MM.1S (cell line): ENCODE measurements at regions not wholly inside any gene's neighbourhood (a gene's known extent, or its start where the extent isn't known, plus 50 kb on each side); places are given as distances from the start of the nearest gene placed in this dataset.

Source experiments
- DNase-seq: peaks from one replicate; pipeline ENCODE4 v3.0.0-alpha.2; 2015
- H2AFZ ChIP-seq: fragments of 300-600 bp; sonication (generic); 2 replicates; pipeline ENCODE4 v1.6.0; 2016; ENCODE audit warnings: antibody characterized with exemption, low read length
- H3F3A ChIP-seq: fragments of 300-600 bp; sonication (generic); 2 replicates; pipeline ENCODE4 v1.6.1; 2016; ENCODE audit warnings: mild to moderate bottlenecking, antibody characterized with exemption, low read length, moderate library complexity, mixed read lengths; ENCODE audit not compliant: insufficient read depth
- H3K27ac ChIP-seq: fragments of 300-600 bp; sonication (generic); 2 replicates; pipeline ENCODE4 v1.5.1; 2016; ENCODE audit warnings: mild to moderate bottlenecking, low read length
- H3K27me3 ChIP-seq: fragments of 300-600 bp; sonication (generic); replicated peaks from 2 replicates; pipeline ENCODE4 v1.6.0; 2016; ENCODE audit warnings: low read length; ENCODE audit not compliant: insufficient read depth
- H3K36me3 ChIP-seq: fragments of 300-600 bp; sonication (generic); replicated peaks from 2 replicates; pipeline ENCODE4 v1.6.1; 2016; ENCODE audit warnings: mild to moderate bottlenecking, low read length, mixed read lengths; ENCODE audit not compliant: insufficient read depth
- H3K4me1 ChIP-seq: fragments of 300-600 bp; sonication (generic); 2 replicates; pipeline ENCODE4 v1.6.1; 2016; ENCODE audit warnings: low read length, mixed read lengths
- H3K4me2 ChIP-seq: fragments of 300-600 bp; sonication (generic); 2 replicates; pipeline ENCODE4 v1.6.0; 2016; ENCODE audit warnings: low read depth, low read length
- H3K4me3 ChIP-seq: fragments of 300-600 bp; sonication (generic); 2 replicates; pipeline ENCODE4 v1.5.1; 2016; ENCODE audit warnings: low read length, mixed read lengths
- H3K79me2 ChIP-seq: fragments of 300-600 bp; sonication (generic); 2 replicates; pipeline ENCODE4 v1.6.1; 2016; ENCODE audit warnings: mixed run types, low read length, mixed read lengths
- H3K9ac ChIP-seq: fragments of 300-600 bp; sonication (generic); 2 replicates; pipeline ENCODE4 v1.6.1; 2016; ENCODE audit warnings: low read length, mixed read lengths
- H3K9me2 ChIP-seq: fragments of 300-600 bp; sonication (generic); replicated peaks from 2 replicates; pipeline ENCODE4 v1.6.1; 2016; ENCODE audit warnings: mild to moderate bottlenecking, low read length, mixed read lengths; ENCODE audit not compliant: insufficient read depth
- H3K9me3 ChIP-seq: fragments of 300-600 bp; sonication (generic); replicated peaks from 2 replicates; pipeline ENCODE4 v1.6.1; 2016; ENCODE audit warnings: mild to moderate bottlenecking, low read length, mixed read lengths; ENCODE audit not compliant: insufficient read depth
- H4K20me1 ChIP-seq: fragments of 300-600 bp; sonication (generic); 2 replicates; pipeline ENCODE4 v1.6.1; 2016; ENCODE audit warnings: mild to moderate bottlenecking, low read length, moderate library complexity, mixed read lengths; ENCODE audit not compliant: insufficient read depth
- CTCF ChIP-seq: fragments of 300-600 bp; sonication (generic); IDR thresholded peaks from 2 replicates; pipeline ENCODE4 v1.5.1; 2016; ENCODE audit warnings: antibody characterized with exemption, low read length, mixed read lengths
- EZH2 ChIP-seq: fragments of 300-600 bp; sonication (generic); optimal IDR thresholded peaks from 2 replicates; pipeline ENCODE3; 2017; ENCODE audit warnings: low read depth, mild to moderate bottlenecking, antibody characterized with exemption, low read length, mixed read lengths
- EZH2phosphoT487 ChIP-seq: fragments of 300-600 bp; sonication (generic); IDR thresholded peaks from 2 replicates; pipeline ENCODE4 v1.6.1; 2018; ENCODE audit warnings: antibody characterized with exemption, low read length

- no peaks in the 10 kb centered on the region for H3K36me3 ChIP-seq
- no peak for DNase-seq
- no peak overlapping the region for H3K27ac ChIP-seq
- H3K27me3 ChIP-seq = peaks cover 71% of the 10 kb centered on the region
- no peaks in the 10 kb centered on the region for H3K79me2 ChIP-seq
- H4K20me1 ChIP-seq = no peaks in the 10 kb centered on the region
- TF ChIP-seq EZH2 (no peak), EZH2phosphoT487 (no peak), CTCF (no peak)
- H3K4me1 ChIP-seq = no peaks in the 10 kb centered on the region
- H3K9me3 ChIP-seq = no peaks in the 10 kb centered on the region
- H3K4me3 ChIP-seq = no peak overlapping the region
- H3K9me2 ChIP-seq = no peaks in the 10 kb centered on the region
- H3F3A ChIP-seq = no peaks in the 10 kb centered on the region
- H3K4me2 ChIP-seq = no peak overlapping the region
- H2AFZ ChIP-seq = no peak overlapping the region
- H3K9ac ChIP-seq = no peak overlapping the region
Observed at GRCh38 chr1:5436808-5437207, 555.4 kb downstream of the NPHP4 start.

DNA sequence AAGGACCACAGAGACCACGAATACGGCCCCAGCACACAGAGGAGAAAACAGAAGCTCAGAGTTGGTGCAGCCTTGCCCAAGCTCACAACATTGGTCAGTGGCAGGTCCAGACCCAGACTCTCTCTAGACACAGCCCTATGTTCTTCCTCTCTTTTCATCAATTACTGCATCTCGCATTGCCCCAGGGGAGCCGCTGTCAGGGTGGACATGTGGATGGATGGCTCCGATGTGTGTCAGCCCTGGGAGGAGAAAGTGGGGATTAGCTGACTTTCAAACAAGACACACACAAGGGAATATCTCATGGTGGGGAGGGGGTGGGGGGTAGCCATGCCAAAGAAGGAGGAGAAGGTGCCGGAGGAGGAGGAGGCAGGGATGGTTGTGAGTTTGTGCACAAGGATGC lies 556.8 kb downstream of the NPHP4 start:
- Histone ChIP-seq H3K4me2 (no peak overlapping the region), H3K4me1 (no peaks in the 10 kb centered on the region), H4K20me1 (no peaks in the 10 kb centered on the region), H2AFZ (no peak overlapping the region), H3K27me3 (peaks cover 71% of the 10 kb centered on the region), H3K9me3 (no peaks in the 10 kb centered on the region), H3K36me3 (no peaks in the 10 kb centered on the region), H3F3A (no peaks in the 10 kb centered on the region), H3K27ac (no peak overlapping the region), H3K4me3 (no peak overlapping the region), H3K9me2 (no peaks in the 10 kb centered on the region), H3K9ac (no peak overlapping the region), H3K79me2 (no peaks in the 10 kb centered on the region)
- no peak for DNase-seq
- TF ChIP-seq CTCF = no peak
- no peak for TF ChIP-seq EZH2
- TF ChIP-seq EZH2phosphoT487 = no peak

GRCh38 chr1:5432436-5432835 lies 559.8 kb downstream of the NPHP4 start:
- no peak for DNase-seq
- Histone ChIP-seq H3K79me2 (no peaks in the 10 kb centered on the region), H2AFZ (no peak overlapping the region), H3K9me2 (no peaks in the 10 kb centered on the region), H3K4me3 (no peak overlapping the region), H3K4me2 (no peak overlapping the region), H3F3A (no peaks in the 10 kb centered on the region), H3K27ac (no peak overlapping the region), H4K20me1 (no peaks in the 10 kb centered on the region), H3K9me3 (no peaks in the 10 kb centered on the region), H3K9ac (no peak overlapping the region), H3K4me1 (no peaks in the 10 kb centered on the region), H3K27me3 (peaks cover 92% of the 10 kb centered on the region), H3K36me3 (no peaks in the 10 kb centered on the region)
- TF ChIP-seq EZH2 (no peak), CTCF (no peak), EZH2phosphoT487 (no peak)
